Sigmoid colon (tissue), 4 donors: ENCODE measurements at regions not wholly inside any gene's neighbourhood (a gene's known extent, or its start where the extent isn't known, plus 50 kb on each side); places are given as distances from the start of the nearest gene placed in this dataset.

Experiments
- CTCF ChIP-seq, 4 experiments: fragments of 450-650 bp in 3 of 4; fragments of 200-600 bp in 1 of 4; IDR thresholded peaks; one replicate each; pipeline ENCODE4 v1.5.1; 2016 to 2019; ENCODE audit warnings: antibody characterized with exemption in 4 of 4, mild to moderate bottlenecking in 3 of 4, moderate library complexity in 2 of 4
- POLR2A ChIP-seq, 2 donors: fragments of 450-650 bp; IDR thresholded peaks; one replicate each; pipeline ENCODE4 v1.6.1; 2016; ENCODE audit warnings: antibody characterized with exemption in 2 of 2, mild to moderate bottlenecking in 2 of 2, moderate library complexity in 2 of 2
- POLR2AphosphoS5 ChIP-seq, 4 donors: sonication (generic); formaldehyde crosslinking; IDR thresholded peaks; one replicate each; pipeline ENCODE4 v1.6.1; 2017; ENCODE audit warnings: antibody characterized with exemption in 4 of 4

DNA sequence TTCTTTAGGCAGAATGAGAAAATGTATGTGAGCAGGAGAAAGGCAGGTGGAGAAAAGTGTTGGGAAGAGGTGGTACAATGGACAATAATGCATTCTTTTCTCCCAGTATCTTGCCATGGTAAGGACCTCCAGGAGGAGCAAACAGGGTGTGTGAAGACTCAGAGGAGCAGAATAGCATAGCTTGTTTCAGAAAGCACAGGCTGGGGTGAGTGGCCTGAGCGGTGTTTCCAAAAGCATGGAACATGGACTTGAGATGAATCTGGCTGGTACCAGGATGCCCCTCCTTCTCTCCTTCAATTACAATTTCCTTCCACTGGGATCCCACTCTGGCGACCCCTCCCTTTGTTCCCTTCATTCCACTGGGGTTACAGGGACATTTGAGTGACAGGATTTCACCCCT is 123.4 kb upstream of the TNR start:
- TF ChIP-seq CTCF (IDR thresholded peaks at IDR 0.05): no peak
- no peak for TF ChIP-seq POLR2A (IDR thresholded peaks at IDR 0.05)
- TF ChIP-seq POLR2AphosphoS5 (IDR thresholded peaks at IDR 0.05): no peak
